Fibroblast of pulmonary artery (primary cell): ENCODE measurements at regions not wholly inside any gene's neighbourhood (a gene's known extent, or its start where the extent isn't known, plus 50 kb on each side); places are given as distances from the start of the nearest gene placed in this dataset.
"Not testable (repeated sequence)": the region's sequence is repeated elsewhere in the genome, so short reads cannot be mapped to it uniquely, and the experiment has no call there.

Source experiments
- DNase-seq: peaks from one replicate; pipeline ENCODE4 v3.0.0-alpha.2; 2010; ENCODE audit warnings: low read depth
- H3K4me3 ChIP-seq: replicated peaks from 2 replicates; pipeline ENCODE4 v1.5.1; 2011; ENCODE audit warnings: low read depth, mild to moderate bottlenecking, control low read depth, low read length, moderate library complexity
- TF ChIP-seq, protein P1 (sequence below): IDR thresholded peaks from 2 replicates; pipeline ENCODE4 v1.5.1; 2011; ENCODE audit warnings: mild to moderate bottlenecking, control low read depth, low read length, inconsistent platforms; ENCODE audit errors: missing control alignments

DNA sequence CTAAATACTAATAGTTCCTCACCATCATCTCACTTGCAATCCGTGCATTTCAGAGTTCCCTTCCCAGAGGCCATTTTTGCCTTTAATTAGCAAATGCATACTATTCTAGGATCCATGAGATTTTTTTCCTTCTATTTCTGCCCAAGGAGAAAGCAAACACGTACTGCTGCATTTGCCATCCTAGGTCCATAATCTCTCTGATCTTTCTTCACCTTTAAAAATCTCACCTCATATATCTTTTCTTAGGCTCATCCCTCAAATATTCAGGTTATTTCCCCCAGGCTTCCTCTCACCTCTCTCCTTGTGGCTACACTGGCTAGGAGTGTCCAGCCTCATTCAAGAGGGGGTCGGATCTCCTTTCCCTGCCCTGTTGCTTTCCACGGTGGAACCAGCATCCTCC, 338.6 kb downstream of the SETD4 start:
- TF ChIP-seq, protein P1, sequence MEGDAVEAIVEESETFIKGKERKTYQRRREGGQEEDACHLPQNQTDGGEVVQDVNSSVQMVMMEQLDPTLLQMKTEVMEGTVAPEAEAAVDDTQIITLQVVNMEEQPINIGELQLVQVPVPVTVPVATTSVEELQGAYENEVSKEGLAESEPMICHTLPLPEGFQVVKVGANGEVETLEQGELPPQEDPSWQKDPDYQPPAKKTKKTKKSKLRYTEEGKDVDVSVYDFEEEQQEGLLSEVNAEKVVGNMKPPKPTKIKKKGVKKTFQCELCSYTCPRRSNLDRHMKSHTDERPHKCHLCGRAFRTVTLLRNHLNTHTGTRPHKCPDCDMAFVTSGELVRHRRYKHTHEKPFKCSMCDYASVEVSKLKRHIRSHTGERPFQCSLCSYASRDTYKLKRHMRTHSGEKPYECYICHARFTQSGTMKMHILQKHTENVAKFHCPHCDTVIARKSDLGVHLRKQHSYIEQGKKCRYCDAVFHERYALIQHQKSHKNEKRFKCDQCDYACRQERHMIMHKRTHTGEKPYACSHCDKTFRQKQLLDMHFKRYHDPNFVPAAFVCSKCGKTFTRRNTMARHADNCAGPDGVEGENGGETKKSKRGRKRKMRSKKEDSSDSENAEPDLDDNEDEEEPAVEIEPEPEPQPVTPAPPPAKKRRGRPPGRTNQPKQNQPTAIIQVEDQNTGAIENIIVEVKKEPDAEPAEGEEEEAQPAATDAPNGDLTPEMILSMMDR, result no peak
- DNase-seq, result no peak
- H3K4me3 ChIP-seq, result no peak overlapping the region

DNA sequence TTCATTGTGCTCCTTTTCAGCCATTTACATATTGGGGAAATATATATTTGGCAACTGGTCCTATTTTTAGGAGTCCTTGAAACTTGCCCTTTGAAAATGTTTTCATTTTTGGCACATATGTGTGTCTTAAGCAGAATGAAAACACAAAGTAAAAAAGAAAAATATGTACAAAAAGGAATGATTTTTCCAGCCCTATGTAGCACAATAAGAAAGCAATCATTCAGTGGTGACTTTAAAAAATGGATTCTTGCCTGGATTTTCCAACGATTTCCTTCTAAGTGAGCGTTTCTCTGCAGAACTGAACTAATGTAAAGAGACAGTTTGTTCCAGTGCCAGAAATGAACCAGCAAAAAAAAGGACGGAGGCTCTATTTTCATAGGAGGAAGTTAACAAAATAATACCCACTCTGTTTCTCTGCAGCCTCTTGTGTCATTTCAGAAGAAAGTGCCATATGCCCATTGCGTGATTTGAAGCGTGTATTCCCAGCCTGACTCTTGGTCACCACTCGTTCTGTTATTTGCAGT, 340.1 kb downstream of the SETD4 start:
- DNase-seq, result no peak
- TF ChIP-seq, protein P1, result no peak
- no peak overlapping the region for H3K4me3 ChIP-seq

DNA sequence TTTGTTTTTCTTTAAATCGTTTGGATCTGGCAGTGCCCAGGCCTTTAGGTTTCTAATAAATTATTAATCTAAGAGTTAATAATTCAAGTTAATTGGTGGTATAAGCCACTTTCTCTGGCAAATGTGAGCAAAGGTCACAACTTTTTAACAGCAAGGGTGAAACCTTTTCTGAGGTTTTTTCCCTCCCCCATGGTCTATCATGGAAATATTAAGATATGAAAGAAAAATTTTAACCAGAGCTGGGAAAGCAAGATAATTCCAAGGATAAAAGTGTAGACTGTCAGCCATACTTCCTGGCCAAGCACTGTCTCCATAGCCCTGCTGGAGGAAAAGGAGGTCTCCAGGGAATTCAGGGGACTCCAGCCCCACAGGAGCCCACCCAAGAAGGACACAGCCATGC, 341.2 kb downstream of the SETD4 start:
- no peak overlapping the region for H3K4me3 ChIP-seq
- no peak for DNase-seq
- TF ChIP-seq, protein P1, result no peak

DNA sequence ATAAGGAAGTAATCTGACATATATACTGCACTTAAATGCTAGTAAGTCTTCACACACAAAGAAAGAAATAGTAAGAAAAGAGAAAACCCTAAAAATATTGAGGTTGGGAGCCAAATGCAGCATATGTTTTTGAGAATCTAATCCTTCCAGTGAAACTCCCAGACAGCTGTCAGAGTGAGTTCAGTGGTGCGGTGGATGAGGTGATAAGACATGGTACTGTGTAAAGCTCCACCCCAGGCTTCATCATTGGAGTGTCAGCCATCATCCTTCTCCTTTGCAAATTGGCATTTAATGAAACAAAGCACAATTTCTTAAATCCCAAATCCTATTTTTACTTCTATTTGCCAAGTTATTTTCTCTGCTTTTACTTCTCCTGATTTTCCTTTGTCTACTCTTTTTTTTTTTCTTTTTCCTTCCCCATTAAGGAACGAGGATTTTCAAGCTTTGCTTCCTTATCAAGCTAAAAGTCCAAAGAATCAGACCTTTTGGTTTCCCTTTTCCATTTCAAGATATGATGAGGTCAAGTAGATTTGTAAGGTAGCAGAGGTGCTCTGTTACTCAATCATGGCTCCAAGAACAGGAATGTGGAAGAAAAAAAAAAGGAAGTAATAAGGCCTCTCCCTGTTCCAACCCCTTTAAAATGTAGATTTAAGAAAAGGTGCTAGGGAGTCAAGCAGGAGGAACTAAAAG, 343.3 kb downstream of the SETD4 start:
- H3K4me3 ChIP-seq, result no peak overlapping the region
- TF ChIP-seq, protein P1, result no peak
- no peak for DNase-seq

DNA sequence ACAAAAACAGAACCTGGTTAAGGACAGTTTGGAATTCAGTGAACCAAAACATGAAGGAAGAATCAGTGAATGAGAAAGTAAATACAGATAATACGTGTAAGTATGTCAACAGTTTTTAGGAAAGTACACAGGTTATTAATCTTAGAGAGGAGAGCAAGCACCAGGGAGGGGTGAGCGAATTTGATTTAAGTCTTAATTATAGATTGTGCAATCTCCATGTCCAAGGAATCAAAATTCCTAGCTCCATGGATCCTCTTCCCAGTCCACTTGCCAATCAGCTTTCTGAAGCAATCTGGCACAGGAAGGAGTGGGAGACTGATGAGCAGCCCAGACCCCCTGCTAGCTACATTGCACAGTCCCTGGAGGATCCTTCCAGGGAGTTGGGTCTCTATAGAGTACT, 346.4 kb downstream of the SETD4 start:
- H3K4me3 ChIP-seq, result no peak overlapping the region
- TF ChIP-seq, protein P1, result no peak
- DNase-seq, result no peak

DNA sequence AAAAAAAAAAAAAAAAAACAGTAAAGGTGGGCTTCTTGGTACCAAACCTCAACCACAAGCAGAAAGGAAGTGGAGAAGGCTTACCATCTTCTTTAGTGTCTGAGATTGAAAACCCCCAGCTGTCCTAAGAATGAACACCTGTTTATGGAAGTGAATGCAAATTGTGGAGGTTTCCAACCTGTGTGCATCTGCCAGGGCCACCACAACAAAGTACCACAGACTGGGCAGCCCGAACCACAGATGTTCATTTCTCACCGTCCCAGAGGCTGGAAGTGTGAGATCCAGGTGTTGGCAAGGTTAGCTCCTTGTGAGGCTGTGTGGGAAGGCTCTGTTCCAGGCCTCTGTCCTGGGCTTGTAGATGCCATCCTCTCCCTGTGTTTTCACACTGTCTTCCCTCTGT, 348.7 kb downstream of the SETD4 start:
- TF ChIP-seq, protein P1, result no peak
- H3K4me3 ChIP-seq, result no peak overlapping the region
- no peak for DNase-seq

DNA sequence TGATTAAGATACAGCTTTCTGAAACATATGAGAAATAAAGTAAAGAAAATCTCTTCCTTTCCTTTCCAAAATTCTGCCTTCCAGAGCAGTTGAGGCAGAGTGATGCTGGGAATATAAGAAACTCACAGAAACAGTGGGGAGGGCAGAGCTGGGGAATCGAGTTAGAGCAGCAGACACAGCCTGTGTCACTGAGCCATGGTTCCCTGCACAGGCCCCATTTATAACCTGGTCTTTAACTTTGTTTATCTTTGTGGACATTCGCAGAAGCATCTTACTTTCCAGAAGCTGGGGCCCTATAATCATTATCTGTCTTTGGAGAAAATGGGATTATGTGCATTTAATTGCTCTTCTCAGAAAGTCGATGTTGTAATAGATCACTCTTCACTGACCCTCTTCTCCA, 349.1 kb downstream of the SETD4 start:
- DNase-seq, result no peak
- no peak overlapping the region for H3K4me3 ChIP-seq
- TF ChIP-seq, protein P1, result no peak

DNA sequence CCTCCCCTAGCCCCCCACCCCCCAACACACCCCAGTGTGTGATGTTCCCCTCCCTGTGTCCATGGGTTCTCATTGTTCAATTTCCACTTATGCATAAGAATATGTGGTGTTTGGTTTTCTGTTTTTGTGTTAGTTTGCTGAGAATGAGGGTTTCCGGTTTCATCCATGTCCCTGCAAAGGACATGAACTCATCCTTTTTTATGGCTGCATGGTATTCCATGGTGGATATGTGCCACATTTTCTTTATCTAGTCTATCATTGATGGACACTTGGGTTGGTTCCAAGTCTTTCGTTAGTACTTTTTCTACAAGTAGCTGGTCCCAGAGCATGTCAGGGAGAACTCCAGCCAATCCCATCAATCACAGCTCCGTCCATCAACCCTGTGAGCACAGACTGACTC, 350.3 kb downstream of the SETD4 start:
- DNase-seq, H3K4me3 ChIP-seq: not testable (repeated sequence)
